Cerebellar cortex (tissue), 1 donor: ENCODE measurements at regions not wholly inside any gene's neighbourhood (a gene's known extent, or its start where the extent isn't known, plus 50 kb on each side); places are given as distances from the start of the nearest gene placed in this dataset.
A peak's percentile ranks its signal among the peaks of the same experiment; 100 is the strongest.

ENCODE experiments used
- DNase-seq: peaks from one replicate; pipeline ENCODE4 v3.0.0-alpha.2; 2015; ENCODE audit warnings: low spot score

- no peak for DNase-seq
Measured at GRCh38 chr6:8276148-8276547, 159.2 kb downstream of the SLC35B3 start.

GRCh38 chr6:8275667-8276066, 159.7 kb downstream of the SLC35B3 start:
- no peak for DNase-seq

- no peak for DNase-seq
Measured at GRCh38 chr6:8274226-8274625, 161.1 kb downstream of the SLC35B3 start.

GRCh38 chr6:8269872-8270454, 165.4 kb downstream of the SLC35B3 start:
- DNase-seq: no peak

GRCh38 chr6:8269094-8269493, 166.3 kb downstream of the SLC35B3 start:
- no peak for DNase-seq

- DNase-seq: no peak
Measured at GRCh38 chr6:8268606-8269005, 166.3 kb upstream of the EEF1E1 start.

GRCh38 chr6:8268156-8268555, 165.8 kb upstream of the EEF1E1 start:
- DNase-seq: no peak

- no peak for DNase-seq
Measured at GRCh38 chr6:8260610-8261009, 158.3 kb upstream of the EEF1E1 start.

GRCh38 chr6:8246403-8246802, 144.1 kb upstream of the EEF1E1 start:
- DNase-seq: no peak

GRCh38 chr6:8245726-8246125, 143.4 kb upstream of the EEF1E1 start:
- DNase-seq: no peak

GRCh38 chr6:8243475-8243874, 141.1 kb upstream of the EEF1E1 start:
- DNase-seq: no peak

GRCh38 chr6:8242885-8243284, 140.5 kb upstream of the EEF1E1 start:
- DNase-seq: no peak

GRCh38 chr6:8240301-8240700, 138.0 kb upstream of the EEF1E1 start:
- DNase-seq: no peak

GRCh38 chr6:8238773-8239683, 136.7 kb upstream of the EEF1E1 start:
- no peak for DNase-seq

- no peak for DNase-seq
Measured at GRCh38 chr6:8237668-8238067, 135.3 kb upstream of the EEF1E1 start.

- DNase-seq: no peak
Measured at GRCh38 chr6:8236956-8237355, 134.6 kb upstream of the EEF1E1 start.

- DNase-seq: no peak
Measured at GRCh38 chr6:8234321-8234720, 132.0 kb upstream of the EEF1E1 start.

- DNase-seq: no peak
Measured at GRCh38 chr6:8231956-8232355, 129.6 kb upstream of the EEF1E1 start.

GRCh38 chr6:8229915-8230756, 127.8 kb upstream of the EEF1E1 start:
- DNase-seq: peak; percentile 35

GRCh38 chr6:8225113-8225512, 122.8 kb upstream of the EEF1E1 start:
- no peak for DNase-seq

GRCh38 chr6:8223678-8224077, 121.3 kb upstream of the EEF1E1 start:
- DNase-seq: no peak

GRCh38 chr6:8219352-8219943, 117.1 kb upstream of the EEF1E1 start:
- DNase-seq: peak; percentile 57
